Endothelial cell of umbilical vein (primary cell): ENCODE measurements at regions not wholly inside any gene's neighbourhood (a gene's known extent, or its start where the extent isn't known, plus 50 kb on each side); places are given as distances from the start of the nearest gene placed in this dataset.

ENCODE experiments used
- BruUV-seq: library from RNA; stranded (reverse); fragments of 400-500 nt; replicated peaks from 2 replicates; lab custom pipeline; 2021; lab: Mats Ljungman, UMichigan
- CTCF ChIA-PET: fragments of 300-600, 350-600 bp; sonication (Branson Sonifier 250); formaldehyde crosslinking; loops from one replicate; lab custom pipeline; 2021; ENCODE audit warnings: antibody characterized with exemption, inconsistent platforms; lab: Charles Lee
- POLR2A ChIA-PET: fragments of 300-600, 350-600 bp; sonication (Branson Sonifier 250); formaldehyde crosslinking; loops from one replicate; lab custom pipeline; 2021; ENCODE audit warnings: antibody characterized with exemption, inconsistent platforms; lab: Charles Lee
- DNase-seq: peaks from one replicate; pipeline ENCODE4 v3.0.0-alpha.2; 2011; ENCODE audit warnings: low read depth, low spot score
- FAIRE-seq: peaks from 2 replicates; lab custom pipeline; 2011; peaks lifted over from hg19 to GRCh38; lab: Jason Lieb, UNC
- H2AFZ ChIP-seq: 2 replicates; pipeline ENCODE4 v1.6.0; 2012; ENCODE audit warnings: low read depth, low read length, control low read depth, inconsistent platforms
- H3K27ac ChIP-seq: 2 replicates; pipeline ENCODE4 v1.5.1; 2011; ENCODE audit warnings: low read depth, mild to moderate bottlenecking, control low read depth, low read length, moderate library complexity; ENCODE audit not compliant: insufficient read depth
- H3K27me3 ChIP-seq, 2 experiments: 2 replicates each; pipeline versions ENCODE4 v1.6.0 to v1.6.1; 2011; ENCODE audit warnings: low read length in 2 of 2, mixed read lengths in 1 of 2; ENCODE audit not compliant: control insufficient read depth in 2 of 2, insufficient read depth in 2 of 2
- H3K36me3 ChIP-seq, 2 experiments: 2 replicates in 1 of 2; 3 replicates in 1 of 2; pipeline ENCODE4 v1.5.1; 2011; ENCODE audit warnings: low read length in 2 of 2, mild to moderate bottlenecking in 1 of 2, moderate library complexity in 1 of 2; ENCODE audit not compliant: control insufficient read depth in 2 of 2, insufficient read depth in 2 of 2; ENCODE audit errors: extremely low read depth in 1 of 2
- H3K4me1 ChIP-seq: 3 replicates; pipeline ENCODE4 v1.5.1; 2011; ENCODE audit warnings: mild to moderate bottlenecking, low read length; ENCODE audit not compliant: control insufficient read depth, insufficient read depth; ENCODE audit errors: extremely low read depth
- H3K4me2 ChIP-seq: 2 replicates; pipeline ENCODE4 v1.6.1; 2011; ENCODE audit warnings: low read length, control low read depth, mixed read lengths; ENCODE audit not compliant: insufficient read depth
- H3K4me3 ChIP-seq, 3 experiments: fragments of 200-600 bp in 1 of 3; sonication (generic), shearing (Covaris generic) in 1 of 3; replicated peaks in 1 of 3; 2 replicates each; pipeline ENCODE4 v1.5.1; 2011 to 2016; ENCODE audit warnings: control low read depth in 3 of 3, low read length in 3 of 3, mild to moderate bottlenecking in 2 of 3, inconsistent platforms in 1 of 3, low read depth in 1 of 3, moderate library complexity in 1 of 3; ENCODE audit not compliant: insufficient read depth in 1 of 3
- H3K79me2 ChIP-seq: 2 replicates; pipeline ENCODE4 v1.6.0; 2012; ENCODE audit warnings: low read length, inconsistent platforms; ENCODE audit not compliant: control insufficient read depth, insufficient read depth
- H3K9ac ChIP-seq: replicated peaks from 2 replicates; pipeline ENCODE3; 2011; ENCODE audit warnings: low read length, control low read depth; ENCODE audit not compliant: insufficient read depth; ENCODE audit errors: extremely low read depth
- H3K9me1 ChIP-seq: replicated peaks from 3 replicates; pipeline ENCODE4 v1.6.0; 2011; ENCODE audit warnings: mild to moderate bottlenecking, low read length; ENCODE audit not compliant: control insufficient read depth, insufficient read depth; ENCODE audit errors: extremely low read depth
- H3K9me3 ChIP-seq: replicated peaks from 2 replicates; pipeline ENCODE4 v1.5.1; 2012; ENCODE audit warnings: low read length, inconsistent platforms; ENCODE audit not compliant: control insufficient read depth, insufficient read depth
- H4K20me1 ChIP-seq: replicated peaks from 2 replicates; pipeline ENCODE3; 2011; ENCODE audit warnings: mild to moderate bottlenecking, low read length; ENCODE audit not compliant: control insufficient read depth, insufficient read depth; ENCODE audit errors: extremely low read depth
- CTCF ChIP-seq, 2 donors: IDR thresholded peaks; 1 replicate in 1 of 2; 2 replicates in 1 of 2; pipeline ENCODE4 v1.5.1; 2011; ENCODE audit warnings: low read length in 2 of 2, mild to moderate bottlenecking in 2 of 2, moderate library complexity in 2 of 2, control low read depth in 1 of 2, inconsistent platforms in 1 of 2, low read depth in 1 of 2; ENCODE audit not compliant: insufficient read depth in 1 of 2; ENCODE audit errors: extremely low read depth in 1 of 2
- EZH2 ChIP-seq: IDR thresholded peaks from 2 replicates; pipeline ENCODE4 v1.6.1; 2012; ENCODE audit warnings: borderline replicate concordance, low read depth, mild to moderate bottlenecking, moderate library complexity, low read length, inconsistent platforms; ENCODE audit not compliant: severe bottlenecking
- FOS ChIP-seq: IDR thresholded peaks from 2 replicates; pipeline ENCODE4 v1.6.1; 2011; ENCODE audit warnings: mild to moderate bottlenecking, low read length, moderate library complexity, borderline replicate concordance; ENCODE audit not compliant: insufficient read depth
- GATA2 ChIP-seq: IDR thresholded peaks from 2 replicates; pipeline ENCODE4 v1.7.0; 2011; ENCODE audit warnings: low read depth, mild to moderate bottlenecking, moderate library complexity, mixed read lengths, low read length; ENCODE audit not compliant: insufficient read length, insufficient read depth
- JUN ChIP-seq: IDR thresholded peaks from 2 replicates; pipeline ENCODE4 v1.6.1; 2011; ENCODE audit warnings: borderline replicate concordance, low read depth; ENCODE audit not compliant: insufficient read length, insufficient read depth
- MAX ChIP-seq: IDR thresholded peaks from 2 replicates; pipeline ENCODE4 v1.6.1; 2011; ENCODE audit not compliant: insufficient read depth, insufficient read length
- MYC ChIP-seq: IDR thresholded peaks from one replicate; pipeline ENCODE4 v1.6.1; 2011; ENCODE audit warnings: mild to moderate bottlenecking, low read depth, low read length
- POLR2A ChIP-seq: IDR thresholded peaks from 2 replicates; pipeline ENCODE4 v1.6.1; 2012; ENCODE audit warnings: low read depth, mild to moderate bottlenecking, control low read depth, low read length
- POLR2AphosphoS5 ChIP-seq: IDR thresholded peaks from 2 replicates; pipeline ENCODE4 v1.6.1; 2012; ENCODE audit warnings: low read depth, mild to moderate bottlenecking, control low read depth, low read length, moderate library complexity; ENCODE audit not compliant: insufficient read depth
- dilution Hi-C: fragments of 300-500 bp; cut with MboI; formaldehyde crosslinking; loops from one replicate; pipeline ENCODE4 v1.15.0; 2019; ENCODE audit warnings: low sequenced_read_pairs; ENCODE audit not compliant: extremely low pct_ligation_motif_present
- intact Hi-C: fragments of 100-400 bp; cut with micrococcal nuclease; formaldehyde crosslinking; loops from one replicate; pipeline ENCODE4 v1.10.0; 2022

GRCh38 chr14:29459531-29459930 lies 468.1 kb downstream of the PRKD1 start:
- Histone ChIP-seq H4K20me1 (no peaks in the 10 kb centered on the region), H3K36me3 (no peaks in the 10 kb centered on the region), H2AFZ (no peak overlapping the region), H3K27me3 (no peaks in the 10 kb centered on the region), H3K9me3 (no peaks in the 10 kb centered on the region), H3K27ac (no peak overlapping the region), H3K9ac (no peak overlapping the region), H3K4me1 (peaks cover 3% of the 10 kb centered on the region), H3K9me1 (no peaks in the 10 kb centered on the region), H3K4me2 (no peak overlapping the region), H3K4me3 (no peak overlapping the region), H3K79me2 (no peaks in the 10 kb centered on the region)
- FAIRE-seq: no peak
- no peak for DNase-seq
- dilution Hi-C loops: no loop called here
- ChIA-PET CTCF (interaction anchor here (1.0 to 2.7 kb wide), 4 partner anchors 16 to 685 kb away, joined by 3 to 12 read pairs (median 4); no protein-coding TSS in a partner anchor), POLR2A (no interaction called here)
- BruUV-seq: no TSS peak
- intact Hi-C loops: no loop called here
- no peak for TF ChIP-seq GATA2
- TF ChIP-seq POLR2A: no peak
- TF ChIP-seq MAX: no peak
- no peak for TF ChIP-seq POLR2AphosphoS5
- TF ChIP-seq FOS: no peak
- TF ChIP-seq JUN: no peak
- no peak for TF ChIP-seq EZH2
- no peak for TF ChIP-seq MYC
- no peak for TF ChIP-seq CTCF (IDR thresholded peaks at IDR 0.05; ENCODE audit: extremely low read depth in 1 of 2, insufficient read depth in 1 of 2, low read depth in 1 of 2, low read length in 2 of 2)
